ENCODE measurements at regions not wholly inside any gene's neighbourhood (a gene's known extent, or its start where the extent isn't known, plus 50 kb on each side); places are given as distances from the start of the nearest gene placed in this dataset.
A peak's percentile ranks its signal among the peaks of the same experiment; 100 is the strongest.

DNA sequence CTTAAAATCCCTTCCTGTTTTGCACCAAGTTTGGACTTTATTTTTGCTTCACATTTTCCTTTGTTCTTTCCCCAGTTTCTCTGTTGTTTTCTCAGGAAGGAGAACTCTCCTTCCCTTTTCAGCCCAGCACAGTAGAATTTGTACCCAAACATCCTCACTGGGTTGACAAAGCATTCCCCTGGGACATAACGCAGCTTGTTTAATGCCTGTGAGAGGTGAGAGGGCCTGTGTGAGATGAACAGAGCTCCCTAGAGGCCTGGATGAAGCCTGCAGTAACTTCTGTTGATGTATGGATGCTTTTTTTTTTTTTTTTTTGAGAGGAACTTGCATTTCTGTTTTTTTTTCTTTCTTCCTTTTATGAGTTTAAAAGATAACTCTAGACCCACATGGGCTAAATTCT lies 104.9 kb upstream of the SLC22A23 start:
- Histone ChIP-seq H2AK5ac (ENCODE audit: low read depth, low read length) (no peak overlapping the region), H2AFZ (replicated peaks; ENCODE audit: low read length, poor library complexity) (no peak overlapping the region), H3K9me1 (ENCODE audit: insufficient read depth, low read length) (no peaks in the 10 kb centered on the region), H3K4me1 (ENCODE audit: control insufficient read depth, insufficient read depth, low read length) (peaks cover 3% of the 10 kb centered on the region; the same call in 1 of the 2 replicates), H4K5ac (ENCODE audit: low read depth, low read length) (no peak overlapping the region), H3K9ac (ENCODE audit: low read depth, low read length) (no peak overlapping the region), H3K36me3 (ENCODE audit: control insufficient read depth, insufficient read depth, low read length) (no peaks in the 10 kb centered on the region), H3K56ac (ENCODE audit: extremely low read depth, insufficient read depth, low read length) (no peak overlapping the region), H3K4ac (ENCODE audit: low read depth, low read length) (no peak overlapping the region), H3K4me2 (ENCODE audit: low read depth, low read length) (no peak overlapping the region), H4K20me1 (ENCODE audit: insufficient read depth, low read length) (no peaks in the 10 kb centered on the region), H2BK15ac (ENCODE audit: low read depth, low read length) (no peak overlapping the region), H3K23ac (ENCODE audit: low read depth, low read length) (no peak overlapping the region), H3K4me3 (ENCODE audit: insufficient read depth, low read depth, low read length) (no peak overlapping the region), H2BK120ac (ENCODE audit: low read depth, low read length) (no peak overlapping the region), H3K9me3 (ENCODE audit: control insufficient read depth, insufficient read depth, low read length) (peaks cover 4% of the 10 kb centered on the region; the same call in 1 of the 2 replicates), H3K27ac (ENCODE audit: insufficient read depth, low read length) (no peak overlapping the region), H3K14ac (replicated peaks; ENCODE audit: low read depth, low read length) (no peak overlapping the region), H2BK5ac (ENCODE audit: low read depth, low read length, poor library complexity, severe bottlenecking) (no peak overlapping the region), H3K18ac (ENCODE audit: low read depth, low read length) (no peak overlapping the region), H4K91ac (ENCODE audit: insufficient read depth, low read depth, low read length) (no peak overlapping the region), H3K27me3 (ENCODE audit: control insufficient read depth, insufficient read depth, low read length) (peaks cover 49% of the 10 kb centered on the region), H2BK20ac (ENCODE audit: low read depth, low read length) (no peak overlapping the region), H4K8ac (ENCODE audit: low read depth in 2 of 2, low read length in 2 of 2) (no peak overlapping the region), H3K79me1 (ENCODE audit: low read depth in 1 of 2, low read length in 2 of 2) (no peaks in the 10 kb centered on the region), H2AK9ac (replicated peaks; ENCODE audit: low read depth, low read length, poor library complexity) (no peak overlapping the region)
- dilution Hi-C loops (cut with HindIII; ENCODE audit: low sequenced_read_pairs, unreplicated experiment) (no loop called here), in situ Hi-C loops (cut with MboI; ENCODE audit: low sequenced_read_pairs) (no loop called here), intact Hi-C loops (cut with micrococcal nuclease) (no loop called here)
- ChIA-PET CTCF (no interaction called here), POLR2A (ENCODE audit: unreplicated experiment) (no interaction called here)
- peak; percentile 35 for DNase-seq
- no CpG with 5 or more reads among the region's 1 CpG for WGBS, 2 experiments (ENCODE audit: extremely low coverage in 2 of 2, insufficient read length in 1 of 2)
- TF ChIP-seq NFE2L2 (IDR thresholded peaks at IDR 0.05; ENCODE audit: low read depth, low read length) (no peak), CEBPB (IDR thresholded peaks at IDR 0.05; ENCODE audit: low read depth, low read length) (no peak)
- TF ChIP-seq, protein P1, sequence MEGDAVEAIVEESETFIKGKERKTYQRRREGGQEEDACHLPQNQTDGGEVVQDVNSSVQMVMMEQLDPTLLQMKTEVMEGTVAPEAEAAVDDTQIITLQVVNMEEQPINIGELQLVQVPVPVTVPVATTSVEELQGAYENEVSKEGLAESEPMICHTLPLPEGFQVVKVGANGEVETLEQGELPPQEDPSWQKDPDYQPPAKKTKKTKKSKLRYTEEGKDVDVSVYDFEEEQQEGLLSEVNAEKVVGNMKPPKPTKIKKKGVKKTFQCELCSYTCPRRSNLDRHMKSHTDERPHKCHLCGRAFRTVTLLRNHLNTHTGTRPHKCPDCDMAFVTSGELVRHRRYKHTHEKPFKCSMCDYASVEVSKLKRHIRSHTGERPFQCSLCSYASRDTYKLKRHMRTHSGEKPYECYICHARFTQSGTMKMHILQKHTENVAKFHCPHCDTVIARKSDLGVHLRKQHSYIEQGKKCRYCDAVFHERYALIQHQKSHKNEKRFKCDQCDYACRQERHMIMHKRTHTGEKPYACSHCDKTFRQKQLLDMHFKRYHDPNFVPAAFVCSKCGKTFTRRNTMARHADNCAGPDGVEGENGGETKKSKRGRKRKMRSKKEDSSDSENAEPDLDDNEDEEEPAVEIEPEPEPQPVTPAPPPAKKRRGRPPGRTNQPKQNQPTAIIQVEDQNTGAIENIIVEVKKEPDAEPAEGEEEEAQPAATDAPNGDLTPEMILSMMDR (conservative IDR thresholded peaks at IDR 0.05; ENCODE audit: low read depth, low read length): 0 out of 2 replicates have a peak, but pooled peaks have one; percentile 22
- peak; percentile 42; the same call in 1 of the 2 replicates for ATAC-seq (ENCODE audit: low read depth)
- no TSS peak for BruUV-seq (replicated peaks)
